K562 (cell line): ENCODE measurements at regions not wholly inside any gene's neighbourhood (a gene's known extent, or its start where the extent isn't known, plus 50 kb on each side); places are given as distances from the start of the nearest gene placed in this dataset.

Experiments
- ATAC-seq: fragments of 200-7000 bp; cut with Tn5 transposase; 3 replicates; pipeline ENCODE4 v1.9.1; 2020; ENCODE audit warnings: moderate library complexity
- BruUV-seq: library from RNA; stranded (reverse); fragments of 400-500 nt; replicated peaks from 2 replicates; lab custom pipeline; 2021; lab: Mats Ljungman, UMichigan
- CTCF ChIA-PET: fragments of 300-600 bp; formaldehyde crosslinking; extraction: SDS; loops from one replicate; lab custom pipeline; 2021; ENCODE audit warnings: low intra/inter-chr PET ratio; lab: Yijun Ruan, JAX
- POLR2A ChIA-PET: fragments of 300-600, 350-650 bp; sonication (Branson Sonifier 250); formaldehyde crosslinking; extraction: SDS; loops from one replicate; lab custom pipeline; 2021; ENCODE audit warnings: antibody characterized with exemption, inconsistent platforms; lab: Yijun Ruan, JAX
- DNase-seq, 4 experiments: peaks; one replicate each; pipeline versions ENCODE4 v3.0.0 to v3.0.0-alpha.2; 2011 to 2018; ENCODE audit warnings: low spot score in 3 of 4, mixed read lengths in 3 of 4; ENCODE audit errors: extremely low read depth in 1 of 4
- FAIRE-seq: peaks from 2 replicates; lab custom pipeline; 2011; peaks lifted over from hg19 to GRCh38; lab: Jason Lieb, UNC
- H2AFZ ChIP-seq: 2 replicates; pipeline ENCODE4 v1.6.0; 2011; ENCODE audit warnings: low read depth, low read length, control low read depth, inconsistent platforms
- H3K27ac ChIP-seq: fragments of 200-600 bp; 3 replicates; pipeline ENCODE4 v1.8.0; 2011; ENCODE audit warnings: low read depth, mild to moderate bottlenecking, control low read depth, inconsistent platforms, low read length, moderate library complexity, mixed read lengths; ENCODE audit errors: extremely low read depth
- H3K27me3 ChIP-seq, 2 experiments: fragments of 300-600 bp in 1 of 2; 2 replicates in 1 of 2; 3 replicates in 1 of 2; pipeline versions ENCODE4 v1.6.0 to v1.8.0; 2011; ENCODE audit warnings: inconsistent platforms in 2 of 2, low read length in 2 of 2, mild to moderate bottlenecking in 1 of 2, mixed read lengths in 1 of 2, moderate library complexity in 1 of 2; ENCODE audit not compliant: control insufficient read depth in 2 of 2, insufficient read depth in 2 of 2
- H3K36me3 ChIP-seq: fragments of 300-600 bp; 3 replicates; pipeline ENCODE4 v1.8.0; 2011; ENCODE audit warnings: mild to moderate bottlenecking, low read length, inconsistent platforms; ENCODE audit not compliant: control insufficient read depth, insufficient read depth
- H3K4me1 ChIP-seq, 2 experiments: fragments of 200-600 bp in 1 of 2; replicated peaks in 1 of 2; 2 replicates in 1 of 2; 3 replicates in 1 of 2; pipeline versions ENCODE4 v1.5.1 to v1.8.0; 2011; ENCODE audit warnings: inconsistent platforms in 2 of 2, low read length in 2 of 2, mild to moderate bottlenecking in 1 of 2, mixed read lengths in 1 of 2, moderate library complexity in 1 of 2; ENCODE audit not compliant: control insufficient read depth in 2 of 2, insufficient read depth in 2 of 2
- H3K4me2 ChIP-seq: 2 replicates; pipeline ENCODE4 v1.6.1; 2011; ENCODE audit warnings: low read length, control low read depth, inconsistent platforms, mixed read lengths; ENCODE audit not compliant: insufficient read depth
- H3K4me3 ChIP-seq: fragments of 200-600 bp; sonication (generic), shearing (Covaris generic); 2 replicates; pipeline ENCODE4 v1.5.1; 2016; ENCODE audit warnings: control low read depth, inconsistent platforms
- H3K79me2 ChIP-seq: fragments of 200-600 bp; 3 replicates; pipeline ENCODE4 v1.8.0; 2011; ENCODE audit warnings: low read length, inconsistent platforms; ENCODE audit not compliant: control insufficient read depth, insufficient read depth
- H3K9ac ChIP-seq, 2 experiments: 2 replicates each; pipeline versions ENCODE4 v1.6.0 to v1.6.1; 2011; ENCODE audit warnings: low read depth in 2 of 2, low read length in 2 of 2, control low read depth in 1 of 2, inconsistent platforms in 1 of 2, mild to moderate bottlenecking in 1 of 2, mixed read lengths in 1 of 2; ENCODE audit not compliant: insufficient read depth in 1 of 2
- H3K9me1 ChIP-seq: one replicate; pipeline ENCODE4 v1.6.0; 2011; ENCODE audit warnings: inconsistent platforms, mild to moderate bottlenecking, low read length, moderate library complexity; ENCODE audit not compliant: control insufficient read depth, insufficient read depth
- H3K9me3 ChIP-seq: replicated peaks from 2 replicates; pipeline ENCODE4 v1.5.1; 2011; ENCODE audit warnings: low read depth, low read length, inconsistent platforms; ENCODE audit not compliant: control insufficient read depth, insufficient read depth
- H4K20me1 ChIP-seq: replicated peaks from 2 replicates; pipeline ENCODE4 v1.6.1; 2011; ENCODE audit warnings: low read length, inconsistent platforms, mixed read lengths; ENCODE audit not compliant: control insufficient read depth, insufficient read depth
- HDAC8 ChIP-seq: fragments of 450-650 bp; IDR thresholded peaks from 2 replicates; pipeline ENCODE4 v1.6.1; 2016; ENCODE audit warnings: mild to moderate bottlenecking, missing genetic modification characterization, moderate library complexity, missing compliant biosample characterization
- HNRNPUL1 ChIP-seq: fragments of 200-400 bp; formaldehyde crosslinking; IDR thresholded peaks from 2 replicates; pipeline ENCODE4 v1.6.1; 2017; ENCODE audit warnings: low read length
- KLF10 ChIP-seq: fragments of 250-450 bp; sonication (Bioruptor Pico); IDR thresholded peaks from 2 replicates; pipeline ENCODE4 v1.6.1; 2021; ENCODE audit warnings: matching md5 sums
- LEF1 ChIP-seq: fragments of 450-650 bp; IDR thresholded peaks from 2 replicates; pipeline ENCODE4 v1.6.1; 2016; ENCODE audit warnings: mild to moderate bottlenecking
- MAFF ChIP-seq: IDR thresholded peaks from 2 replicates; pipeline ENCODE4 v1.6.1; 2012; ENCODE audit warnings: low read length, improper control_type of control experiment
- NCOA4 ChIP-seq: fragments of 450-650 bp; IDR thresholded peaks from 2 replicates; pipeline ENCODE4 v1.6.1; 2018; ENCODE audit warnings: mild to moderate bottlenecking; ENCODE audit not compliant: partially characterized antibody
- NELFE ChIP-seq: IDR thresholded peaks from 2 replicates; pipeline ENCODE4 v1.6.1; 2011; ENCODE audit warnings: mild to moderate bottlenecking; ENCODE audit not compliant: insufficient read depth, insufficient read length
- PRMT5 ChIP-seq: sonication (generic); formaldehyde crosslinking; IDR thresholded peaks from 2 replicates; pipeline ENCODE4 v1.5.0; 2020; ENCODE audit warnings: missing genetic modification reagents
- PTTG1 ChIP-seq: fragments of 450-650 bp; IDR thresholded peaks from 2 replicates; pipeline ENCODE4 v1.6.1; 2016; ENCODE audit warnings: low read depth, mild to moderate bottlenecking, missing genetic modification characterization, missing compliant biosample characterization
- TSHZ1 ChIP-seq: fragments of 250-450 bp; sonication (Bioruptor Pico); IDR thresholded peaks from 2 replicates; pipeline ENCODE4 v1.4.0; 2020; ENCODE audit warnings: mild to moderate bottlenecking, moderate library complexity
- ZNF398 ChIP-seq: fragments of 250-450 bp; sonication (Bioruptor Pico); IDR thresholded peaks from 2 replicates; pipeline ENCODE4 v1.8.0; 2021; ENCODE audit warnings: moderate library complexity, mild to moderate bottlenecking, inconsistent platforms
- ZNF707 ChIP-seq: fragments of 250-450 bp; sonication (Bioruptor Pico); conservative IDR thresholded peaks from 2 replicates; pipeline ENCODE4 v1.8.0; 2022; ENCODE audit warnings: inconsistent platforms, mild to moderate bottlenecking, moderate library complexity
- WGBS: fragments of 100-300 bp; shearing (Covaris generic); methylation state at CpG from one replicate; pipeline ENCODE4 v1.1.6; 2016; ENCODE audit warnings: low coverage, mixed read lengths; ENCODE audit not compliant: insufficient coverage; ENCODE audit errors: missing lambda C conversion rate; 5-methylcytosine and 5-hydroxymethylcytosine counted together
- in situ Hi-C: fragments of 300-500 bp; cut with MboI; formaldehyde crosslinking; loops from 4 replicates; pipeline ENCODE4 v1.15.0; 2018; ENCODE audit warnings: inconsistent platforms, mixed read lengths
- intact Hi-C: fragments of 100-400 bp; cut with micrococcal nuclease; formaldehyde crosslinking; loops from 2 replicates; pipeline ENCODE4 v1.14.2; 2022
- TF ChIP-seq, protein P1 (sequence below): fragments of 450-650 bp; formaldehyde crosslinking; IDR thresholded peaks from 2 replicates; pipeline ENCODE4 v1.4.0; 2020; ENCODE audit warnings: mild to moderate bottlenecking, moderate library complexity
- TF ChIP-seq, protein P2 (sequence below): fragments of 450-650 bp; formaldehyde crosslinking; IDR thresholded peaks from 2 replicates; pipeline ENCODE4 v1.4.0; 2020; ENCODE audit warnings: mild to moderate bottlenecking, moderate library complexity

DNA sequence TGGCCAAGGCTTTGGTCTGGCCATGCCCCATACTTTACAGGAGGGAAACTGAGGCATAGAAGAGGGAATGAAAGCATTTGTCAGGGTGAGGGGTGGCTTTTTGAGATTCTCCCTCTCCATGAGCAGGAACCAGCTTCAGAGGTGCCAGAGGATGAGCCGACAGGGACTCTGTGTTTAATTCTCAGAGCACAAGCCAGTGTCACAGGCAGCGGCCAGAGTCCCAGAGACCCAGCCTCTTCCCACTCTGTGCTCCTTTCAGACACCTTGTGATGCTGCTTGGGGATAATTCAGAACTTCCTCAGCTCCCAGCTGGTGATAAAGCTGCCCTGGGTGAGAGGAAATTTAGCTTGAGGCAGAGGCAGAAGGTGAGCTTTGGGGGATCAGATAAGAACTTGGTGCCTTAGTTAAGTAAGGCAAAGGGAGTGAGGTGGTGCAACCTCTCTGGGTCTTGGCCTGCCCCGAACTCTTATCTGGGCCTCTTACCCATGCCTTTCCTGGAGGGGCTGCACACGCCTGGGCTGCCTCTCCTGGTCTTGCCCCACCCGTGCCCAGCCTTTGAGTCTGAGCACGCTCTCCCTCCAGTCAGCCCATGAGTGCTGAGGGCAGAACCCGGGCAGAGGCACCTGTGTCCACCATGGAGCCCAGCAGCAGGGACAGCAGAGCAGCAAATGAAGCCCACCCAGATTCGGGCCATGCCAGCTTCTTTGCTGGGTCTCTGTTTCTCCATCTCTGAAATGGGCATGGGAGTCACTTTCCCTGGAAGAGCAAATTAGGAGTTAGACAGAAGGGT is 175.6 kb upstream of the C1orf174 start:
- no peak overlapping the region for H3K27ac ChIP-seq
- CTCF ChIA-PET, result no interaction called here
- WGBS, result 0% methylated on average over 8 of the region's 8 CpGs
- in situ Hi-C loops, result no loop called here
- H3K79me2 ChIP-seq, result no peaks in the 10 kb centered on the region
- H3K9me3 ChIP-seq, result no peaks in the 10 kb centered on the region
- POLR2A ChIA-PET, result interaction anchor here (0.7 kb wide), 1 partner anchor 136 kb away, joined by 3 read pairs; no protein-coding TSS in a partner anchor
- no peaks in the 10 kb centered on the region for H3K9me1 ChIP-seq
- H3K9ac ChIP-seq, result no peak overlapping the region
- no peak for ATAC-seq
- no peaks in the 10 kb centered on the region for H3K4me1 ChIP-seq
- intact Hi-C loops, result no loop called here
- DNase-seq, result no peak
- H2AFZ ChIP-seq, result no peak overlapping the region
- H3K27me3 ChIP-seq, result peaks cover 0 to 16% of the 10 kb centered on the region in 2 experiments; a peak in 1 of 5 replicates
- no peaks in the 10 kb centered on the region for H3K36me3 ChIP-seq
- FAIRE-seq, result no peak
- H3K4me3 ChIP-seq, result no peak overlapping the region
- no TSS peak for BruUV-seq
- no peak overlapping the region for H3K4me2 ChIP-seq
- no peaks in the 10 kb centered on the region for H4K20me1 ChIP-seq
- TF ChIP-seq HDAC8 (no peak), HNRNPUL1 (no peak), PTTG1 (tag) (no peak), TSHZ1 (CRISPR knock-in tag) (no peak), PRMT5 (CRISPR knock-in tag) (no peak), NELFE (no peak), MAFF (no peak), KLF10 (CRISPR knock-in tag) (no peak), NCOA4 (no peak), LEF1 (no peak), ZNF707 (CRISPR knock-in tag) (no peak), ZNF398 (CRISPR knock-in tag) (no peak)
- TF ChIP-seq, protein P1, sequence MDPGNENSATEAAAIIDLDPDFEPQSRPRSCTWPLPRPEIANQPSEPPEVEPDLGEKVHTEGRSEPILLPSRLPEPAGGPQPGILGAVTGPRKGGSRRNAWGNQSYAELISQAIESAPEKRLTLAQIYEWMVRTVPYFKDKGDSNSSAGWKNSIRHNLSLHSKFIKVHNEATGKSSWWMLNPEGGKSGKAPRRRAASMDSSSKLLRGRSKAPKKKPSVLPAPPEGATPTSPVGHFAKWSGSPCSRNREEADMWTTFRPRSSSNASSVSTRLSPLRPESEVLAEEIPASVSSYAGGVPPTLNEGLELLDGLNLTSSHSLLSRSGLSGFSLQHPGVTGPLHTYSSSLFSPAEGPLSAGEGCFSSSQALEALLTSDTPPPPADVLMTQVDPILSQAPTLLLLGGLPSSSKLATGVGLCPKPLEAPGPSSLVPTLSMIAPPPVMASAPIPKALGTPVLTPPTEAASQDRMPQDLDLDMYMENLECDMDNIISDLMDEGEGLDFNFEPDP (CRISPR knock-in tag), result no peak
- TF ChIP-seq, protein P2, sequence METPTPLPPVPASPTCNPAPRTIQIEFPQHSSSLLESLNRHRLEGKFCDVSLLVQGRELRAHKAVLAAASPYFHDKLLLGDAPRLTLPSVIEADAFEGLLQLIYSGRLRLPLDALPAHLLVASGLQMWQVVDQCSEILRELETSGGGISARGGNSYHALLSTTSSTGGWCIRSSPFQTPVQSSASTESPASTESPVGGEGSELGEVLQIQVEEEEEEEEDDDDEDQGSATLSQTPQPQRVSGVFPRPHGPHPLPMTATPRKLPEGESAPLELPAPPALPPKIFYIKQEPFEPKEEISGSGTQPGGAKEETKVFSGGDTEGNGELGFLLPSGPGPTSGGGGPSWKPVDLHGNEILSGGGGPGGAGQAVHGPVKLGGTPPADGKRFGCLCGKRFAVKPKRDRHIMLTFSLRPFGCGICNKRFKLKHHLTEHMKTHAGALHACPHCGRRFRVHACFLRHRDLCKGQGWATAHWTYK (CRISPR knock-in tag), result no peak
